Adrenal gland (tissue), 9 donors: ENCODE measurements at regions not wholly inside any gene's neighbourhood (a gene's known extent, or its start where the extent isn't known, plus 50 kb on each side); places are given as distances from the start of the nearest gene placed in this dataset.
A peak's percentile ranks its signal among the peaks of the same experiment; 100 is the strongest.

ENCODE experiments used
- DNase-seq, 7 donors: peaks; one replicate each; pipeline ENCODE4 v3.0.0-alpha.2; 2019 to 2020
- H3K27ac ChIP-seq, 5 donors: fragments of 200-600 bp; sonication (generic) in 4 of 5; 1 replicate in 3 of 5; 2 replicates in 2 of 5; pipeline versions ENCODE4 v1.5.1 to v1.8.0; 2016 to 2020; ENCODE audit warnings: mild to moderate bottlenecking in 1 of 5
- H3K27me3 ChIP-seq: fragments of 200-600 bp; 2 replicates; pipeline ENCODE4 v1.8.0; 2021
- H3K36me3 ChIP-seq, 2 donors: fragments of 200-600 bp; replicated peaks in 1 of 2; 1 replicate in 1 of 2; 2 replicates in 1 of 2; pipeline versions ENCODE4 v1.5.1 to v1.8.0; 2018 to 2022
- H3K4me1 ChIP-seq, 2 donors: fragments of 200-600 bp; replicated peaks in 1 of 2; 1 replicate in 1 of 2; 2 replicates in 1 of 2; pipeline versions ENCODE4 v1.5.1 to v1.8.0; 2018 to 2021
- H3K4me3 ChIP-seq, 4 donors: fragments of 200-600 bp; sonication (generic) in 3 of 4; one replicate each; pipeline ENCODE4 v1.5.1; 2016 to 2018
- H3K9me3 ChIP-seq, 3 donors: fragments of 200-600 bp; sonication (generic) in 1 of 3; replicated peaks in 1 of 3; 1 replicate in 2 of 3; 2 replicates in 1 of 3; pipeline versions ENCODE4 v1.5.1 to v1.8.0; 2016 to 2021
- POLR2A ChIP-seq, 2 donors: fragments of 450-650 bp; IDR thresholded peaks; one replicate each; pipeline ENCODE4 v1.6.1; 2017; ENCODE audit warnings: antibody characterized with exemption in 2 of 2, mild to moderate bottlenecking in 2 of 2, moderate library complexity in 1 of 2
- WGBS, 4 donors: extraction: QIAGEN DNeasy Blood & Tissue Kit in 2 of 4; methylation state at CpG; one replicate each; pipeline versions ENCODE4 v1.1.5 to v1.1.7; 2013 to 2017; 5-methylcytosine and 5-hydroxymethylcytosine counted together
- intact Hi-C, 2 donors: fragments of 100-400 bp; cut with DNase I; formaldehyde crosslinking; loops; one replicate each; pipeline versions ENCODE4 v1.14.1 to v1.15.0; 2022 to 2023
- TF ChIP-seq, protein P1 (sequence below), 6 experiments: fragments of 450-650 bp in 4 of 6; fragments of 200-600 bp in 2 of 6; sonication (generic) in 1 of 6; IDR thresholded peaks; 1 replicate in 5 of 6; 2 replicates in 1 of 6; pipeline versions ENCODE4 v1.5.1 to v1.8.0; 2016 to 2021; ENCODE audit warnings: antibody characterized with exemption in 6 of 6, mild to moderate bottlenecking in 2 of 6, moderate library complexity in 1 of 6
- donor health status: healthy with polysubstance abuse.
- donor health status: Bipolar disorder and iron deficiency.
- donor health status: DM: yes; HTN: yes; CAD: no.
- donor health status: DM: no; HTN: no; CAD: no.
- donor health status: DM: no; HTN: no; CAD: no.

DNA sequence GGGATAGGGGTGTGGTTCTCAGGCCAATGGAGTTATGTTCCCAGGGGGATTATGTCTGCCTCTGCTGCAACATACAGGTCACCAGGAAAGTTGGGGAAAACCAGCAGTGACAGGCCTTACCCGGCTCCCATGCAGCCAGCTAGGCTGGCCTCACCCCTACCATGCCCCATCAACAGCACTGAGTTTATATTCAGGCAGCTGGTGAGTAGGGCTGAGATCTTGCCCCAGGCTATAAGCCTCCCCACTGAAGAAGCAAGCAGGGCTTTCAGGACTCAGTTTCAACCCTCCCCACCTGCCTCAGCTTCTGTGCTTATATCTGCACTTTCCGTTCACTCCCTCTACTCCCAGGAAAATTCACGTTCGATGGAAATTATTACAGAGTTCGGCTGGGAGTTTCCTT is 122.4 kb upstream of the PGRMC2 start:
- no peak for DNase-seq
- Histone ChIP-seq H3K27ac (no peak overlapping the region), H3K4me3 (no peak overlapping the region), H3K27me3 (no peaks in the 10 kb centered on the region), H3K9me3 (no peaks in the 10 kb centered on the region), H3K4me1 (no peaks in the 10 kb centered on the region), H3K36me3 (no peaks in the 10 kb centered on the region)
- TF ChIP-seq, protein P1, sequence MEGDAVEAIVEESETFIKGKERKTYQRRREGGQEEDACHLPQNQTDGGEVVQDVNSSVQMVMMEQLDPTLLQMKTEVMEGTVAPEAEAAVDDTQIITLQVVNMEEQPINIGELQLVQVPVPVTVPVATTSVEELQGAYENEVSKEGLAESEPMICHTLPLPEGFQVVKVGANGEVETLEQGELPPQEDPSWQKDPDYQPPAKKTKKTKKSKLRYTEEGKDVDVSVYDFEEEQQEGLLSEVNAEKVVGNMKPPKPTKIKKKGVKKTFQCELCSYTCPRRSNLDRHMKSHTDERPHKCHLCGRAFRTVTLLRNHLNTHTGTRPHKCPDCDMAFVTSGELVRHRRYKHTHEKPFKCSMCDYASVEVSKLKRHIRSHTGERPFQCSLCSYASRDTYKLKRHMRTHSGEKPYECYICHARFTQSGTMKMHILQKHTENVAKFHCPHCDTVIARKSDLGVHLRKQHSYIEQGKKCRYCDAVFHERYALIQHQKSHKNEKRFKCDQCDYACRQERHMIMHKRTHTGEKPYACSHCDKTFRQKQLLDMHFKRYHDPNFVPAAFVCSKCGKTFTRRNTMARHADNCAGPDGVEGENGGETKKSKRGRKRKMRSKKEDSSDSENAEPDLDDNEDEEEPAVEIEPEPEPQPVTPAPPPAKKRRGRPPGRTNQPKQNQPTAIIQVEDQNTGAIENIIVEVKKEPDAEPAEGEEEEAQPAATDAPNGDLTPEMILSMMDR (IDR thresholded peaks at IDR 0.05) = no peak
- TF ChIP-seq POLR2A (IDR thresholded peaks at IDR 0.05) = no peak
- WGBS, 4 donors = 84 to 95% (median 94%) methylated on average over 4 to 5 of the region's 5 CpGs
- intact Hi-C loops = no loop called here

DNA sequence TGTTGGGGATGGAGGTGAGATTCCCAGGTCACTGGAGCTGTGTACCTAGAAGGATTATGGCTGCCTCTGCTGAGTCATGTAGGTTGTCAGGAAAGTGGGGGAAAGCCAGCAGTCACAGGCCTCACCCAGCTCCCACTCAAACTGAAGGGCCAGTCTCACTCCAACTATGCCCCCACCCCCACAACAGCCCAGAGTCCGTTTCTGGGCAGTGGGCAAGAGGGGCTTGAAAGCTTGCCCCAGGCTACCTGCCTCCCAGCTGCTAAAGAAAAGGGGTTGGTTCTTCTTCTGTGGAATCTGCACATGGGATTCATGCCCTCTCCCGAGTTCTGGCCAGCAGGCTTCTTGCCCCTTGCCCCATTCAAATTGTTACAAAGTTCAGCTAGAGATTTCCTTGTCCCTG is 116.0 kb upstream of the PGRMC2 start:
- Histone ChIP-seq H3K27ac (no peak overlapping the region), H3K9me3 (no peaks in the 10 kb centered on the region), H3K4me1 (no peaks in the 10 kb centered on the region), H3K36me3 (no peaks in the 10 kb centered on the region), H3K4me3 (no peak overlapping the region), H3K27me3 (no peaks in the 10 kb centered on the region)
- no peak for DNase-seq
- intact Hi-C loops = no loop called here
- TF ChIP-seq, protein P1 (IDR thresholded peaks at IDR 0.05) = no peak
- TF ChIP-seq POLR2A (IDR thresholded peaks at IDR 0.05) = no peak
- whole genome bisulfite sequencing, 4 donors = 36 to 91% (median 85%) methylated on average over 1 to 2 of the region's 2 CpGs

DNA sequence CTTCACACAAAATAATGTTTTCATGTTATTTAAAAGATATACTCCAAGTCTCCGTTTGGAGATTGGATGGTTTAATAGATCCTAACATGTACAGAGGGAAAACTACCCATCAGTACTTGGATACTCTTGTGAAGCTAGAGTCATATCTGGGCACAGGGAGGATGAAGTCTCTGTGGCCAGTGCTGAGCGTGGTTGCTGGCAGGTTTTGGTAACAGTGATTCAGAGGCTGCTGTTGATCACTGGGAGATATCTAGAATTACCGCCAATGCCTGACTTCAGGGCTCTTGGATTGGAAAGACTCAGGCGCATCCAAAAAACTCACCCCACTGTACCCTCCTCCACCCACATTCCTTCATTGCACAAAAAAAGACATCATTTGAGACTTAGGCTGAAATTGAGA is 107.2 kb upstream of the PGRMC2 start:
- no peak for DNase-seq
- Histone ChIP-seq H3K27me3 (no peaks in the 10 kb centered on the region), H3K27ac (no peak overlapping the region), H3K4me1 (peaks cover 15 to 26% of the 10 kb centered on the region in 2 donors), H3K9me3 (no peaks in the 10 kb centered on the region), H3K36me3 (no peaks in the 10 kb centered on the region), H3K4me3 (no peak overlapping the region)
- 82 to 89% (median 87%) methylated on average over 4 of the region's 4 CpGs for whole genome bisulfite sequencing, 4 donors
- intact Hi-C loops = no loop called here
- TF ChIP-seq POLR2A (IDR thresholded peaks at IDR 0.05) = no peak
- TF ChIP-seq, protein P1 (IDR thresholded peaks at IDR 0.05) = no peak

DNA sequence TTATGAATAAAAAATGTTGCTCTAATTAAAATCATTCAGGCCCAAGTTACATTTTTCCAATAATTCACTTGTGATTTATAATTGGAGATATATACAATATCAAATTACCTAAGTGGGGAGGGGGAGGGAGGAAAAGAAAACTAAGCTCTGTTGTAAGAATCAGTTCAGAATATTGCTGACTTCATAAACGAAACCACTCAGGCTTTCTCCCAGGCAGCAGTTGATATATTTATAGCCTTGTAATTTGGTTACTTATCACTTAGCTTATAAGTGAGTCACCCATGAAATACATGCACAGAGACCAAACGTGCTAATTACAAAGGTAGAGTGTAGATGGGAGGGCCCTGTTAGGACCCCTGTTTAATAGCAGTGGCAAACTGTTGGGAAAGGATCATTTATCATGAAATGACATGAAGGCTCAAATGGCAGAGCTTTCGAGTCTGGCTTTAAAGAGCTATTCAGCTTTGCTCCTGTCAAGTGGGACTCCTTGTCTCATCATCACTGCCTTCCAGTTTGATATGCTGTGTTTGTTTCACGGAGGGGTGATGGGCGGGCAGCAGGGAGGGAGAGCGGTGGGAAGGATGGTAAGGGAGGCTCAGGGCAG is 105.6 kb upstream of the PGRMC2 start:
- Histone ChIP-seq H3K27ac (peak overlapping the region in 3 of 5 donors; percentile 28 to 60 (median 57)), H3K4me3 (no peak overlapping the region), H3K4me1 (peaks cover 15 to 26% of the 10 kb centered on the region in 2 donors), H3K9me3 (no peaks in the 10 kb centered on the region), H3K36me3 (no peaks in the 10 kb centered on the region), H3K27me3 (no peaks in the 10 kb centered on the region)
- intact Hi-C loops = no loop called here
- 36 to 43% (median 39%) methylated on average over 6 of the region's 6 CpGs for WGBS, 4 donors
- no peak for TF ChIP-seq POLR2A (IDR thresholded peaks at IDR 0.05)
- TF ChIP-seq, protein P1 (IDR thresholded peaks at IDR 0.05) = no peak
- DNase-seq = no peak
